ENCODE measurements at regions not wholly inside any gene's neighbourhood (a gene's known extent, or its start where the extent isn't known, plus 50 kb on each side); places are given as distances from the start of the nearest gene placed in this dataset.

DNA sequence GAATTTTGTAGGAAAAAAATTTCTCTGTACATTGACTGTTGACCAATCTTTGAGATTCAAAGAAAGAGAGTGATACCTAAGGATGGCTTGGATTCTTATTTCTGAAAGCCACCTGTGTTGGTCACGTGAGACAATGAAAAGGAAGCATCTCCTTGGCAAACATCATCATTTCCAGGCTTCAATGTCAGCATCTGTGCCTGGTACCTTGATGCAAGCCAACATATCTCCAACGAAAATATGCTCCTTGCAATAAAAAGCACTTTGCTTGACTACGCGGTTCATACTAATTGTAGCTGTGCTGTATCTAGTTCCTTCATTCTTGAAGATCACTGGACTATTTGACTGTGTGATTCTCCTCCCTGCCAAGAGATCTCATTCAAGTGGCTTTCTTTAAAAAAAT, 503.4 kb upstream of the PSMD7 start:
- H3K36me3 Mint-ChIP-seq (ENCODE audit: low read depth), result no peaks in the 10 kb centered on the region
- H3K4me1 Mint-ChIP-seq, result peaks cover 71% of the 10 kb centered on the region
- peak overlapping the region; percentile 12 to 62 (median 39) for H3K27ac Mint-ChIP-seq
- TF ChIP-seq, protein P1, sequence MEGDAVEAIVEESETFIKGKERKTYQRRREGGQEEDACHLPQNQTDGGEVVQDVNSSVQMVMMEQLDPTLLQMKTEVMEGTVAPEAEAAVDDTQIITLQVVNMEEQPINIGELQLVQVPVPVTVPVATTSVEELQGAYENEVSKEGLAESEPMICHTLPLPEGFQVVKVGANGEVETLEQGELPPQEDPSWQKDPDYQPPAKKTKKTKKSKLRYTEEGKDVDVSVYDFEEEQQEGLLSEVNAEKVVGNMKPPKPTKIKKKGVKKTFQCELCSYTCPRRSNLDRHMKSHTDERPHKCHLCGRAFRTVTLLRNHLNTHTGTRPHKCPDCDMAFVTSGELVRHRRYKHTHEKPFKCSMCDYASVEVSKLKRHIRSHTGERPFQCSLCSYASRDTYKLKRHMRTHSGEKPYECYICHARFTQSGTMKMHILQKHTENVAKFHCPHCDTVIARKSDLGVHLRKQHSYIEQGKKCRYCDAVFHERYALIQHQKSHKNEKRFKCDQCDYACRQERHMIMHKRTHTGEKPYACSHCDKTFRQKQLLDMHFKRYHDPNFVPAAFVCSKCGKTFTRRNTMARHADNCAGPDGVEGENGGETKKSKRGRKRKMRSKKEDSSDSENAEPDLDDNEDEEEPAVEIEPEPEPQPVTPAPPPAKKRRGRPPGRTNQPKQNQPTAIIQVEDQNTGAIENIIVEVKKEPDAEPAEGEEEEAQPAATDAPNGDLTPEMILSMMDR (IDR thresholded peaks at IDR 0.05; ENCODE audit: unreplicated experiment in 3 of 3), result no peak
- no peaks in the 10 kb centered on the region for H3K9me3 Mint-ChIP-seq
- peaks cover 23% of the 10 kb centered on the region for H3K27me3 Mint-ChIP-seq (ENCODE audit: low read depth)
- H3K4me3 Mint-ChIP-seq, result peak overlapping the region in 2 of 3 experiments; percentile 1 to 44

- Mint-ChIP-seq H3K27me3 (ENCODE audit: low read depth) (peaks cover 23% of the 10 kb centered on the region), H3K27ac (peak overlapping the region; percentile 11 to 70 (median 62)), H3K4me1 (peaks cover 66% of the 10 kb centered on the region), H3K4me3 (peak overlapping the region in 1 of 3 experiments; percentile 42), H3K9me3 (no peaks in the 10 kb centered on the region), H3K36me3 (ENCODE audit: low read depth) (no peaks in the 10 kb centered on the region)
- TF ChIP-seq, protein P1 (IDR thresholded peaks at IDR 0.05; ENCODE audit: unreplicated experiment in 3 of 3), result no peak
These were observed 504.2 kb upstream of the PSMD7 start for GRCh38 chr16:73792199-73793020.

DNA sequence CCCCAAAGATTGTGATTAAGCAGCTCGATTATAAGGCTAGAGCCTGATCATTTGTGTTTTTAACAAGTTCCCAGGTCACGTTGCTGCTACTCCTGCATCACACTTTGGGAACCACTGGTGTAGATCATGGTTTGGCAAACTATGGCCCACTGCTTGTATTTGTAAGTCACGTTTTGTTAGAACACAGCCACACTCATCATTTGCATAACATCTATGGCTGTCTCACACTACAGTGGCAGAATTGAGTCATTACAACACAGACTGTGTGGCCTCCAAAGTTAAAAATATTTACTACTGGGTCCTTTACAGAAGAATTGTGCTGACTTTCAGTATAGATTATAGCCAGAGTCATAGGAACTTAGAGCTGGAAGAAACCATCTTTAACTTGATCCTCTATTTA, 515.3 kb upstream of the PSMD7 start:
- peaks cover 7% of the 10 kb centered on the region for H3K27me3 Mint-ChIP-seq (ENCODE audit: low read depth)
- TF ChIP-seq, protein P1 (IDR thresholded peaks at IDR 0.05; ENCODE audit: unreplicated experiment in 3 of 3), result no peak
- peaks cover 3% of the 10 kb centered on the region for H3K4me1 Mint-ChIP-seq
- no peak overlapping the region for H3K4me3 Mint-ChIP-seq
- no peak overlapping the region for H3K27ac Mint-ChIP-seq
- H3K9me3 Mint-ChIP-seq, result peaks cover 27% of the 10 kb centered on the region
- H3K36me3 Mint-ChIP-seq (ENCODE audit: low read depth), result peaks cover 4% of the 10 kb centered on the region

- TF ChIP-seq, protein P1 (IDR thresholded peaks at IDR 0.05; ENCODE audit: unreplicated experiment in 3 of 3), result no peak
- Mint-ChIP-seq H3K4me3 (no peak overlapping the region), H3K4me1 (peaks cover 17% of the 10 kb centered on the region), H3K9me3 (peaks cover 9% of the 10 kb centered on the region), H3K27ac (no peak overlapping the region), H3K36me3 (ENCODE audit: low read depth) (no peaks in the 10 kb centered on the region), H3K27me3 (ENCODE audit: low read depth) (peaks cover 6% of the 10 kb centered on the region)
These were observed 517.7 kb upstream of the PSMD7 start for GRCh38 chr16:73778887-73779286.

GRCh38 chr16:73775841-73776388, 520.7 kb upstream of the PSMD7 start:
- TF ChIP-seq, protein P1 (IDR thresholded peaks at IDR 0.05; ENCODE audit: unreplicated experiment in 3 of 3), result no peak
- peaks cover 6% of the 10 kb centered on the region for H3K9me3 Mint-ChIP-seq
- H3K27me3 Mint-ChIP-seq (ENCODE audit: low read depth), result peaks cover 4% of the 10 kb centered on the region
- peaks cover 21% of the 10 kb centered on the region for H3K4me1 Mint-ChIP-seq
- H3K36me3 Mint-ChIP-seq (ENCODE audit: low read depth), result no peaks in the 10 kb centered on the region
- peak overlapping the region; percentile 78 to 87 (median 87) for H3K27ac Mint-ChIP-seq
- H3K4me3 Mint-ChIP-seq, result peak overlapping the region; percentile 18 to 62 (median 37)

Measured in nephron (organoid).